Heart left ventricle (tissue), 16 donors: ENCODE measurements at regions not wholly inside any gene's neighbourhood (a gene's known extent, or its start where the extent isn't known, plus 50 kb on each side); places are given as distances from the start of the nearest gene placed in this dataset.
A peak's percentile ranks its signal among the peaks of the same experiment; 100 is the strongest.
"Not testable (repeated sequence)": the region's sequence is repeated elsewhere in the genome, so short reads cannot be mapped to it uniquely, and the experiment has no call there.

Source experiments
- ATAC-seq, 4 donors: fragments of 200-7000 bp; cut with Tn5 transposase; one replicate each; pipeline ENCODE4 v1.9.1; 2020 to 2022; ENCODE audit warnings: moderate library complexity in 4 of 4, mild to moderate bottlenecking in 3 of 4, moderate number of reproducible peaks in 1 of 4
- DNase-seq, 5 donors: peaks; one replicate each; pipeline ENCODE4 v3.0.0-alpha.2; 2020
- H3K27ac ChIP-seq, 12 donors: fragments of 200-600 bp; sonication (generic) in 4 of 12; one replicate each; pipeline versions ENCODE4 v1.5.0 to v1.8.0; 2016 to 2022; ENCODE audit warnings: mild to moderate bottlenecking in 2 of 12
- H3K27me3 ChIP-seq, 9 donors: fragments of 200-600 bp; sonication (generic) in 2 of 9; one replicate each; pipeline versions ENCODE4 v1.5.1 to v1.8.0; 2016 to 2022; ENCODE audit warnings: mild to moderate bottlenecking in 3 of 9
- H3K36me3 ChIP-seq, 9 donors: fragments of 200-600 bp; sonication (generic) in 2 of 9; one replicate each; pipeline versions ENCODE4 v1.5.0 to v1.8.0; 2018 to 2022; ENCODE audit warnings: mild to moderate bottlenecking in 2 of 9
- H3K4me1 ChIP-seq, 12 donors: fragments of 200-600 bp; sonication (generic) in 4 of 12; one replicate each; pipeline versions ENCODE4 v1.5.0 to v1.8.0; 2016 to 2022; ENCODE audit warnings: mild to moderate bottlenecking in 3 of 12
- H3K4me3 ChIP-seq, 12 donors: fragments of 200-600 bp; sonication (generic) in 4 of 12; one replicate each; pipeline versions ENCODE4 v1.5.0 to v1.8.0; 2017 to 2022; ENCODE audit warnings: mild to moderate bottlenecking in 9 of 12, moderate library complexity in 4 of 12
- H3K9me3 ChIP-seq, 12 donors: fragments of 200-600 bp; sonication (generic) in 4 of 12; one replicate each; pipeline versions ENCODE4 v1.5.0 to v1.8.0; 2016 to 2022; ENCODE audit warnings: mild to moderate bottlenecking in 1 of 12
- CTCF ChIP-seq, 12 donors: fragments of 200-600 bp; sonication (generic) in 4 of 12; IDR thresholded peaks; one replicate each; pipeline versions ENCODE4 v1.5.0 to v1.8.0; 2018 to 2022; ENCODE audit warnings: antibody characterized with exemption in 12 of 12, mild to moderate bottlenecking in 5 of 12
- POLR2A ChIP-seq, 2 donors: fragments of 450-650 bp; IDR thresholded peaks; one replicate each; pipeline ENCODE4 v1.6.1; 2017; ENCODE audit warnings: antibody characterized with exemption in 2 of 2, mild to moderate bottlenecking in 2 of 2, moderate library complexity in 2 of 2
- WGBS, 4 donors: extraction: QIAGEN DNeasy Blood & Tissue Kit in 2 of 4; methylation state at CpG; one replicate each; pipeline versions ENCODE4 v1.1.5 to v1.1.7; 2013 to 2018; 5-methylcytosine and 5-hydroxymethylcytosine counted together
- intact Hi-C, 10 donors: fragments of 100-400 bp; cut with DNase I; formaldehyde crosslinking; loops; one replicate each; pipeline versions ENCODE4 v1.11.1 to v1.14.2; 2022
- donor health status: ischemic (EF 13 %, LVEDD 7.1; RV severe dilation, severe dysfunction).
- donor health status: healthy with polysubstance abuse.
- donor health status: DM: no; HTN: yes; CAD: no.
- donor health status: DM: no; HTN: no; CAD: no.
- donor health status: ischemic (EF 25% LVEDD 6.9; RV normal size, moderate dysfunction).
- donor health status: ischemic (EF 25% LVEDD 5.7; RV mildly dilated, moderate dysfunction).
- donor health status: healthy.
- donor health status: DM: yes; HTN: yes; CAD: no.
- donor health status: ischemic (EF 35%, LVEDD 5.7; RV mildly dilated, moderate dysfunction).
- donor health status: nonischemic (EF 11% LVEDD 7.7; RV severe dilation, severe dysfunction).
- donor health status: DM: yes; HTN: yes; CAD: no.
- donor health status: PGD.
- donor health status: ischemic (EF 29% LVEDD 5.4; RV normal size, mild dysfunction).
- donor health status: nonischemic (EF 23%, LVEDD 6.1; RV moderate dilation, normal function).

GRCh38 chr4:72875545-72875944 is 194.0 kb downstream of the COX18 start:
- Histone ChIP-seq H3K4me1 (peaks cover 0 to 6% (median 0%) of the 10 kb centered on the region in 12 donors), H3K9me3 (peaks cover 0 to 15% (median 0%) of the 10 kb centered on the region in 12 donors), H3K27me3 (no peaks in the 10 kb centered on the region), H3K4me3 (no peak overlapping the region), H3K27ac (peak overlapping the region in 3 of 12 donors; percentile 21 to 46 (median 24)), H3K36me3 (no peaks in the 10 kb centered on the region)
- no peak for DNase-seq
- no peak for ATAC-seq
- TF ChIP-seq POLR2A (IDR thresholded peaks at IDR 0.05) (no peak), CTCF (IDR thresholded peaks at IDR 0.05) (no peak)
- intact Hi-C loops = no loop called here
- 71 to 82% (median 77%) methylated on average over 5 of the region's 5 CpGs for WGBS, 4 donors

GRCh38 chr4:72875138-72875537 is 194.4 kb downstream of the COX18 start:
- Histone ChIP-seq H3K27me3 (no peaks in the 10 kb centered on the region), H3K4me1 (peaks cover 0 to 6% (median 0%) of the 10 kb centered on the region in 12 donors), H3K4me3 (no peak overlapping the region), H3K27ac (peak overlapping the region in 2 of 12 donors; percentile 21 to 24), H3K36me3 (no peaks in the 10 kb centered on the region), H3K9me3 (peaks cover 0 to 15% (median 0%) of the 10 kb centered on the region in 12 donors)
- no peak for TF ChIP-seq POLR2A (IDR thresholded peaks at IDR 0.05)
- no peak for TF ChIP-seq CTCF (IDR thresholded peaks at IDR 0.05)
- 32 to 44% (median 39%) methylated on average over 1 of the region's 1 CpG for WGBS, 4 donors
- no peak for ATAC-seq
- intact Hi-C loops = no loop called here
- no peak for DNase-seq

- Histone ChIP-seq H3K27me3 (no peaks in the 10 kb centered on the region), H3K4me3 (no peak overlapping the region), H3K36me3 (no peaks in the 10 kb centered on the region), H3K27ac (no peak overlapping the region), H3K9me3 (peaks cover 0 to 18% (median 4%) of the 10 kb centered on the region in 12 donors), H3K4me1 (no peaks in the 10 kb centered on the region)
- intact Hi-C loops = no loop called here
- ATAC-seq (no peak), DNase-seq (no peak)
- TF ChIP-seq CTCF (IDR thresholded peaks at IDR 0.05) = no peak
- no peak for TF ChIP-seq POLR2A (IDR thresholded peaks at IDR 0.05)
Measured at GRCh38 chr4:72864898-72865297, 204.6 kb downstream of the COX18 start.

DNA sequence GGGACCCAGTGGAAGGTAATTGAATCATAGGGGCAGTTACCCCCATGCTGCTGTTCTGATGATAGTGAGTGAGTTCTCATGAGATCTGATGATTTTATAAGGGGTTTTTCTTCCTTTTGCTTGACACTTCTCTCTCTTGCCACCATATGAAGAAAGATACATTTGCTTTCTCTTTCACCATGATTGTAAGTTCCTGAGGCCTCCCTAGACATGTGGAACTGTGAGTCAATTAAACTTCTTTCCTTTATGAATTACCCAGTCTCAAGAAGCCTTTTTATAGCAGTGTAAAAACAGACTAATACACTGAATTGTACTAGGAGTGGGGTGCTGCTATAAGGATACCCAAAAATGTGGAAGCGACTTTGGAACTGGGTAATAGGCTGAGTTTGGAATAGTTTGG is 205.2 kb downstream of the COX18 start:
- H3K4me1 ChIP-seq, intact Hi-C loops, DNase-seq, ATAC-seq, H3K27me3 ChIP-seq, H3K4me3 ChIP-seq, H3K27ac ChIP-seq, H3K36me3 ChIP-seq: not testable (repeated sequence)
- WGBS, 4 donors = 71 to 94% (median 83%) methylated on average over 1 of the region's 1 CpG
- peaks cover 0 to 15% (median 4%) of the 10 kb centered on the region in 12 donors for H3K9me3 ChIP-seq

DNA sequence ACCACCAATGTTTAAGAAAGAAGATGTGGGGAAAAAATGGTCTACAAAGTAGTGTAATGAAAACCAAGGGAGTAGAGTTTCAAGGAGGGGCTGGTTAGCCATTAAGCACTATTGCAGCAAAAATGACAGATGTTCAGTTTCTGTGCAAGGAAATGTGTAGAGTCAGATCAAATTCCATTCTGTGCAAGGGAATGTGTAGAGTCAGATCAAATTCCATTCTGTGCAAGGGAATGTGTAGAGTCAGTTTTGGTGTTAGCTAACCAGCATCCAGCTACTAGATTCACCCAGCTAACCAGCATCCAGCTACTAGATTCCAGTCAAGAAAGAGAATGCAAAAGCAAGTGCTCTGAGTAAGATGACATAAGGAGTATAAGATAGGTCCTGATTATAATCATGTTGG is 208.8 kb downstream of the COX18 start:
- Histone ChIP-seq H3K36me3 (no peaks in the 10 kb centered on the region), H3K4me1 (peaks cover 0 to 4% (median 0%) of the 10 kb centered on the region in 12 donors), H3K9me3 (no peaks in the 10 kb centered on the region), H3K27ac (no peak overlapping the region), H3K4me3 (no peak overlapping the region), H3K27me3 (no peaks in the 10 kb centered on the region)
- intact Hi-C loops = no loop called here
- DNase-seq = no peak
- no peak for ATAC-seq
- no peak for TF ChIP-seq POLR2A (IDR thresholded peaks at IDR 0.05)
- TF ChIP-seq CTCF (IDR thresholded peaks at IDR 0.05) = no peak
